Astrocyte of the cerebellum (primary cell): ENCODE measurements at regions not wholly inside any gene's neighbourhood (a gene's known extent, or its start where the extent isn't known, plus 50 kb on each side); places are given as distances from the start of the nearest gene placed in this dataset.
A peak's percentile ranks its signal among the peaks of the same experiment; 100 is the strongest.

Experiments
- DNase-seq: peaks from one replicate; pipeline ENCODE4 v3.0.0-alpha.2; 2011; ENCODE audit warnings: low read depth
- H3K4me3 ChIP-seq: 2 replicates; pipeline ENCODE4 v1.5.1; 2011; ENCODE audit warnings: mild to moderate bottlenecking, low read depth, low read length, moderate library complexity
- in situ Hi-C: cut with HindIII; loops from 2 replicates; pipeline ENCODE4 v1.10.0; 2017; ENCODE audit warnings: low sequenced_read_pairs
- TF ChIP-seq, protein P1 (sequence below): IDR thresholded peaks from 2 replicates; pipeline ENCODE4 v1.5.1; 2012; ENCODE audit warnings: low read length, low read depth, moderate library complexity, mild to moderate bottlenecking; ENCODE audit errors: missing control alignments

DNA sequence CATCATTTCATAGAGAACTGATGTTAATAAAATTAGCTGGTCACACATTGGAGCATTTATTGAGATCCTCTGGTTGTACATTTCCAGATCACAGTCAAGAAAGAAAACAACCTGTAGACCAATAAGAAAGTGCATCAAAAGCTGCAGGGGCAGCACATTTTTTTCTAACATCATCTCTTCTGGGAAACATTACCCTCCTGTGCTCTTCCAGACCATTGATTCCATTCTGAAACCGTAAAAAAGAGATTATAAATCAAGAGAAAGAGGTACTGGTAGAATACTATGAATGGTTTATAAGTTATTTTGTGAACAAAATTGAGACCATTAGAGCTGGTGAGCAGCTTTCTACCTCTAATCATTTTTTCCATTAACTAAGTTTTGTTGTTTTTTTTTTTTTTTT, 1548.2 kb upstream of the CELF4 start:
- H3K4me3 ChIP-seq, result no peak overlapping the region
- in situ Hi-C loops, result no loop called here
- no peak for DNase-seq
- TF ChIP-seq, protein P1, sequence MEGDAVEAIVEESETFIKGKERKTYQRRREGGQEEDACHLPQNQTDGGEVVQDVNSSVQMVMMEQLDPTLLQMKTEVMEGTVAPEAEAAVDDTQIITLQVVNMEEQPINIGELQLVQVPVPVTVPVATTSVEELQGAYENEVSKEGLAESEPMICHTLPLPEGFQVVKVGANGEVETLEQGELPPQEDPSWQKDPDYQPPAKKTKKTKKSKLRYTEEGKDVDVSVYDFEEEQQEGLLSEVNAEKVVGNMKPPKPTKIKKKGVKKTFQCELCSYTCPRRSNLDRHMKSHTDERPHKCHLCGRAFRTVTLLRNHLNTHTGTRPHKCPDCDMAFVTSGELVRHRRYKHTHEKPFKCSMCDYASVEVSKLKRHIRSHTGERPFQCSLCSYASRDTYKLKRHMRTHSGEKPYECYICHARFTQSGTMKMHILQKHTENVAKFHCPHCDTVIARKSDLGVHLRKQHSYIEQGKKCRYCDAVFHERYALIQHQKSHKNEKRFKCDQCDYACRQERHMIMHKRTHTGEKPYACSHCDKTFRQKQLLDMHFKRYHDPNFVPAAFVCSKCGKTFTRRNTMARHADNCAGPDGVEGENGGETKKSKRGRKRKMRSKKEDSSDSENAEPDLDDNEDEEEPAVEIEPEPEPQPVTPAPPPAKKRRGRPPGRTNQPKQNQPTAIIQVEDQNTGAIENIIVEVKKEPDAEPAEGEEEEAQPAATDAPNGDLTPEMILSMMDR, result no peak

DNA sequence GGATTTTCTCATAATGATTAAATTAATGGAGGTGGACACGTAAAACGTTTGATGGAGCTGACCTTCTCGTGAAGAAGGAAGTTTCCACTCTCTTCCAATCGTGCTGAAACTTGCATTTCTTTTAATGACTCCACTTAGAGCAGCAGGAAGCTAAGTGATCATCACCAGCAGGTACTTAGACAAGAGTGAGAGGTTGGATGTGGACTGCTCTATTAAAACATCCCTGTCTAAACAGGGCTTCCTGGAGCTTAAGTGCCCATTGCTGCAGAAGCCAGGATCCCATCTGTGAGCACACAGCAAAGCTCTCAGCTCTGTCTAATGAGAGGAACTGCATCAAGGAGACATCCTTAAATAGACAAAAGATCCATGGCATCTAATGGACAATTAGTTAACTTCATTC, 1539.5 kb upstream of the CELF4 start:
- DNase-seq, result no peak
- in situ Hi-C loops, result no loop called here
- no peak overlapping the region for H3K4me3 ChIP-seq
- TF ChIP-seq, protein P1, result no peak

DNA sequence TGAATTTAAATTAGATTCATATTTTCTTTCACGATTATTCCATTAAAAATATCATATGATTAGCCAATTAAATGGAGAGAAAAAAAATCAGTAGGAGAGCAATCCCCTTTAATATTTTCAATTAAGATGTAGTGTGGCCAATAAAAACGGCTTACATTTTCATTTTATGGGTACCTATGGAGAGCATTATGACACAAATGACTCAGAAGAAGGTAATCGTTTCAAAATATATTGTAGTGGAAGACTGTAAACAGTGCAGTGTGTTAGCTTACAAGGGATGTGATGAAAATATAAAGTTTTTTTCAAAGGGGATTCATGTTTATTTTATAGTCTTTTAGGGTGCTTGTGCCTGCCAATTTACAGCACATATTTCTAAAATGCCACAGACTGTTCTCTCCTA, 1507.4 kb upstream of the CELF4 start:
- in situ Hi-C loops, result no loop called here
- TF ChIP-seq, protein P1, result no peak
- H3K4me3 ChIP-seq, result no peak overlapping the region
- no peak for DNase-seq

DNA sequence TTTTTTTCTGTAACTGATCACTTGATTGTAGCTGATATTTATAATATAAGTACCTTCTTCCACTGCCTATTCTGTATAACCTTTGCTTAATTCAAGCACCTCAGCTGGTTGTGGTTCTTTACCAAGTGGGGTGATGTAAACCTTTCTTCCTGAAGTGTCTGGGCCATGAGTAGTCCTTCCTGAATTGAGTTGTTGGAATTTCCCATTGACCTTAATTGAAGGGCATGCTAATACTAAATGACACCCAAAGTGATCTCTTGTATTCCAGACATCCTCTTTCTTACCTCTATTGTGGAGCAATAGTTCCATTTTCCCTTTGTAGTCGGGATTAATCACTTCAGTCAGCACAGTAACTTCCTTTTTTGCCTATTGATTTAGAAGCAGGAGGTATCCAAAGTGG, 1496.8 kb upstream of the CELF4 start:
- TF ChIP-seq, protein P1, result no peak
- in situ Hi-C loops, result no loop called here
- H3K4me3 ChIP-seq, result no peak overlapping the region
- DNase-seq, result no peak

DNA sequence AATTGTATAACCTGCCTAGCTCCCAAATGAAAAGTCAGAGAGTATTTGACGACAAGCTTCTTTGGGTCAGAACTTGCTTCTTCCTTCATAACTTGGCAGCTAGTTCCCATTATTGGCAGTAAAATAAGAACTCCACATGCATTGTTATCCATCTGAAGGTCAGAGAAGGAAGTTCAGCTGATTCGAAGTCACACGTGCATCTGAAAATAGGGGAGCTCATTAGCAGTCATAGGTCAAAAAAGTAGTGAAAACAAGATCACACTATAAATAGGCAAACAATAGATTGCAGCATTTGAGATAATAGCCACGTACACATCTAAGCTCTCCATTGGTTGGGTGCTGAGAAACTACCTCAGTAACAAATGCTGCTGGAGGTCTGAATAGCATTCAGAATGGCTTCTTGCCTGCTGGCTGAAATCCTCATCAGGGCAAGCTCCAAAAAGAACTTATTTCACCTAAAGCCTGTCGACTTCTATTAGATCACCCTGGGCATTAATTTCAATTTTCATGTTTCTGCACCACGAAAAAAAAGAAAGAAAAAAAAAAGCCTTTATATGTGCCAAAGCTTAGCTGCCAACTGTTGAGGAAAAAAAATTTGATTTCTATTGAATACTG, 1492.9 kb upstream of the CELF4 start:
- no peak for DNase-seq
- in situ Hi-C loops, result no loop called here
- H3K4me3 ChIP-seq, result no peak overlapping the region
- TF ChIP-seq, protein P1, result no peak

DNA sequence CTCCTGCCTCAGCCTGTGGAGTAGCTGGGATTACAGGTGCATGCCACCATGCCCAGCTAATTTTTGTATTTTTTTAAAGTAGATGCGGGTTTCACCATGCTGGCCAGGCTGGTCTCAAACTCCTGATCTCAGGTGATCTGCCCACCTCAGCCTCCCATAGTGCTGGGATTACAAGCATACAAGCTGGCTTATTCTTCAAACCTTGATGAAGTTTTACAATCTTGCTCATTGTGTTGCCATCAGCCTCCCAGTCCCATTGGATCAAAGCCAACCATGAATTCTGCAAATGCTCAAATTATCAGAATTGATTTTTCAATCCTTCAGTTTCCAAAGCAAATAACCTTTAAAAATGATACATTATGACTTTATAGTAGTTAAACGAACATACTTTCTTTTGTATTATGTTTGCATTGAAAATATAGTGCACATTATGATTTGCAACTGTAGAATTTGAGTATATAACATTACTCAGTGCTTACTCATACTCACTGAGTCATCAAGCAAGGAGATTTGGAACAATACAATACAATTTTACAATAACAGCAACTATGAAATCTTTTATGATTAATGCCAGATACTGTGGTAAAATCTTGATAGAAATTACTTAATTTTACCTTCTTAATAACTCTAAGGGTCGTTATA, 1491.9 kb upstream of the CELF4 start:
- TF ChIP-seq, protein P1, result no peak

More for the DNA sequence above, 1491.9 kb upstream of the CELF4 start:
- DNase-seq, result peak; percentile 29
- no peak overlapping the region for H3K4me3 ChIP-seq
- in situ Hi-C loops, result no loop called here
